ELF-1 (cell line): ENCODE measurements at regions not wholly inside any gene's neighbourhood (a gene's known extent, or its start where the extent isn't known, plus 50 kb on each side); places are given as distances from the start of the nearest gene placed in this dataset.

ENCODE experiments used
- DNase-seq: peaks from one replicate; pipeline ENCODE4 v3.0.0-alpha.2; 2016; ENCODE audit warnings: low read depth, low spot score

DNA sequence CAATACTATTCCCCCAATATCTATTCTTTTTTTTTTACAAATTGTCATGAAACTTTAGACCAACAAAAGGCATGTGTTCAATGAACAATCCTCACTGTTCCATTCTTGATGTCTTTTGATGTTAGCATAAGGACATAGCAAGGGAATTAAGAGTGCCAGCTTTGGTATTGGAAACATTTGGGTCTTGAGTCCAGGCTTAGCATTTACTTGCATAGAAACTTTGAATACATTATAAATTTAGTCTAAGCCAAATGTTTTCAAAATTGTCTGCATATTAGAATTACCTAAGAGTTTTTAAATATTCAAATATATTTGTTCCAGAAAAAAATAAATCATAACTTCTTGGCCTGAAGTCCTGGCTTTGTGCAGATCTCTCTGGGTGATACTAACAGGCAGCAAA lies 406.5 kb downstream of the LRFN5 start:
- DNase-seq = no peak

GRCh38 chr14:42011221-42011620 lies 404.5 kb downstream of the LRFN5 start:
- DNase-seq = no peak

DNA sequence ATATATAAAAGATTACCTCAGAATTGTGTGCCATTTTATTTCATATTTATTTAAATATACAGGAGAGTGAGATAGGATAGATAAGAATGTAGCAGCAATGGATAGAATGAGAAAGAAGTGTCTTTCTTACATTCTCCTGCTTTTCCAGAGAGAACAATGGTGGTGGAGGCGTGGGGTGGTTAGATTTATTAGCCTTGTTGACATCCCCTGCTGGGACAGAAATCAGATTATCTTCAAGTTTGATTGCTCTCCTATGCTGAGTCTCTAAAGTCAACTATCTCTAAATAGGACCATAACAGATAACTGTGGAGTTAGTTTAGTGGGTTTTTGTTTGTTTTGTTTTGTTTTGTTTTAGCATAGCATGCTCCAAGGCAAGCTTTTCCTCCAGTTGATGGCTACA lies 397.6 kb downstream of the LRFN5 start:
- no peak for DNase-seq

DNA sequence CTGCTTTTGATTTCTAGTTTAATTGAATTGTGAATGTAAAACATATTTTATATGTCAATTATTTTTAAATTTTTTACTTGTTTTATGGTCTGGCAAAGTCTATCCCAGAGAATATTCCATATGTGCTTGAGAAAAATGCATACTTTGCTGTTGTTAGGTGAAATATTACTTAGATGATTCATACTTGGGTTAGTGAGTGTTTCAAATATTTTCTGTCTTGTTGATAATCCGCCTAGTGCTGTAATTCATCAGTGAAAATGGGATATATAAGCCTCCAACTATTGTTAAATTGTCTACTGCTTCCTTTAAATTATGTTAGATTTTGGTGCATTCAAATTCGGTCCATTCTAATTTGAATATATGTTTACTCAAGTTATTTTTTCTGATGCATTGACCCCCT lies 395.5 kb downstream of the LRFN5 start:
- no peak for DNase-seq

- DNase-seq = no peak
Measured at GRCh38 chr14:42001431-42001830, 394.8 kb downstream of the LRFN5 start.

- no peak for DNase-seq
Measured at GRCh38 chr14:42000450-42000849, 393.8 kb downstream of the LRFN5 start.

DNA sequence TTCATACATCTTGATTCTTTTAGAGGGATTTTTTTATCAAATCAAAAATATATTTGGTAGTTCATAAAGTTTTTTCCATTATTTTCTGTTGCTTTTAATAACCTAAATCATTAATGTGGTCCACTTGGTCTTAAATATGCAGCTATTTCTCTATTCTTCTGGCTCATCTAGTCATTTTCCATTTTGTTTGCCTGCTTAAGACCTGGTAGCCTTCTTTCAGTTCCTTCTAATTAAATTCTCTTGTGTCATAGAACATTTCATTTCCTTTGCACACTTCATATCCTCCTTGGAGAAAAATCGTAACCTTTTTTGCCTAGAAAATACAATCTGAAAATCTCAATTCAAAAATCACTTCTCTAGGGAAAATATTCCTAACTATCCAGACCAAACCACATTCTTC lies 387.0 kb downstream of the LRFN5 start:
- no peak for DNase-seq

- DNase-seq = no peak
Measured at GRCh38 chr14:41986700-41987099, 380.0 kb downstream of the LRFN5 start.

DNA sequence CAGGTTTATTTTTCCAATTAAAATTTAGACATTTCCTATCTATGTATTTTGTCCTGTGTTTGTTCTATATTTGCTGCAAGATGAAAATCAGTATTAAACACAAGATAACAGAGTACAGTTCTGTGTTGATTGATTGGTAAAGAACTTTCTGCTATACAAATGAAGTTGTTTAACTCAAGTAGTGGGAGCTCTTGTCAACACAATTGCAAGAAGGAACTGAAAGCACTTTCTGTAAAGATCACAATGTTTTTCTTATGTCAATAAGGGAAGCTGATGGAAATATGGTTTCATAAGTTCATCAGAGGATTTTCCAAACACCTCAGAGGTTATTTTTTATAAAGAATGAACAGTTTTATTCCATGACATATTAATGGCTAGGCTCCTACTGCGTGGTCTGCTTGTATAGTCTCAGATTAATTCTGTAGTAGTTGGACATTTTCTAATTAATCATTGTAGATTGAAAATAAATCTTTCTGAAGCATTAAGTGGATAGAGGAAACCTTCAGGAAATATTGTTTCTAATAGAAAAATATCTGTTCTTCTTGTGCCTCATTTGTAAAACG lies 379.5 kb downstream of the LRFN5 start:
- DNase-seq = no peak

DNA sequence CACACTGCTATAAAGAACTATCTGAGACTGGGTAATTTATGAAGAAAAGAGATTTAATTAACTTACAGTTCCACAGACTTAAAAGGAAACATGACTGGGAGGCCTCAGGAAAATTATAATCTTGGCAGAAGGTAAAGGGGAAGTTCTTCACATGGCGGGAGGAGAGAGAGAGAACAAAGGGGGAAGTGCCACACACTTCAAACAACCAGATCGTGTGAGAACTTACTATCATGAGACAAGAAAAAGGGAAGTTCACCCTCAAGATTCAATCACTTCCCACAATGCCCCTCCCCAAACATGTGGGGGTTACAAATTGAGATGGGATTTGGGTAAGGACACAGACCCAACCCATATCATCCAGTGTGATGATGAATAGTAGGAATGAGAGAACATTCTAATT lies 366.5 kb downstream of the LRFN5 start:
- no peak for DNase-seq

DNA sequence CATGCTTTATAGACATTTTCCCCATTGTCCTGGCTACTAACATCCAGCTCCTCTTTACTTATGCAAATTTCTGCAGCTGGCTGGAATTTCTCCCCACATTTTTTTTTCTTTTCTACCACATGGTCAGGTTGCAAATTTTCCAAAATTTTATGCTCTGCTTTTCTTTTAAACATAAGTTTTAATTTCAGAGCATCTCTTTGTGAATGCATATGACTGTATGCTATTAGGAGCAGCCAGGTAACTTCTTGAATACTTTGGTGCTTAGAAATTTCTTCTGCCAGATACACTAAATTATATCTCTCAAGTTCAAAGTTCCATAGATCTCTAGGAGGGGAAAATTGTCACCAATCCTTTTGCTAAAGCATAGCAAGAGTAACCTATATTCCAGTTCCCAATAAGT lies 365.9 kb downstream of the LRFN5 start:
- DNase-seq = no peak

DNA sequence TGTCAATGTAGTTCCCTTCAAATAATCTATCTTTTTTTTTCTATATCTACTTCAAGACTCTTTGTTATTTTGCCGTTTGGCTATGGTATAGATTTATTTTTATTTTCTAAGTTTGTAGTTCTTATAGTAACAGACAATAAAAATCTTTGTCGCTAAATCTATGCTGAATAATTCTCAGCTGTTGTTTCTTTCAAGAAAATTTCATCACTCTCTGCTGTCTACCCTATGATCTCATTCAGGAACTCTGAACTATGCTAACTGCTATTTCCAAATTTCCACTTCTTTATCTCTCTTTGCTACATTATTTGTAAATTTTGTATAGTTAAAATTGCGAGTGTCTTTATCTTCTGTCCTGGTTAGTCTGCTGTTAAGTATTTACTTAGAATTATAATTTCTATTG lies 353.6 kb downstream of the LRFN5 start:
- no peak for DNase-seq

DNA sequence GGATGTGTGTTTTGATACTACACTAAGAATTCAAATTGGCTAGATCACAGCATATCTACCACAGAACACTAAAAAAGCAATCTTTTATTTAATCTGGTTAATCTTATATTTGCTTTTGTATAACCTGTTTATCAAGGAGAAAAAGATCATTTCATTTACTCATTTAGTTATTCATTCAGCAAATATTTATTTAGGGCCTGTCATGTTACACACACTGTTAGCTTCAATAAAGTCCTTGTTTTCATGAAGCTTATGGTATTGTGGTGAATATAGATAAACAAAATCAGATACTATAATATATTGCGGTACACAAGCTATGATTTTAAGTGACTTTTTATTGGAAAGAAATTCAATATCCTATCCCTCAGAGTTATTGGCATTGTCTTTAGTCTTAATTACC lies 350.8 kb downstream of the LRFN5 start:
- DNase-seq = no peak
